ENCODE measurements at regions not wholly inside any gene's neighbourhood (a gene's known extent, or its start where the extent isn't known, plus 50 kb on each side); places are given as distances from the start of the nearest gene placed in this dataset.

DNA sequence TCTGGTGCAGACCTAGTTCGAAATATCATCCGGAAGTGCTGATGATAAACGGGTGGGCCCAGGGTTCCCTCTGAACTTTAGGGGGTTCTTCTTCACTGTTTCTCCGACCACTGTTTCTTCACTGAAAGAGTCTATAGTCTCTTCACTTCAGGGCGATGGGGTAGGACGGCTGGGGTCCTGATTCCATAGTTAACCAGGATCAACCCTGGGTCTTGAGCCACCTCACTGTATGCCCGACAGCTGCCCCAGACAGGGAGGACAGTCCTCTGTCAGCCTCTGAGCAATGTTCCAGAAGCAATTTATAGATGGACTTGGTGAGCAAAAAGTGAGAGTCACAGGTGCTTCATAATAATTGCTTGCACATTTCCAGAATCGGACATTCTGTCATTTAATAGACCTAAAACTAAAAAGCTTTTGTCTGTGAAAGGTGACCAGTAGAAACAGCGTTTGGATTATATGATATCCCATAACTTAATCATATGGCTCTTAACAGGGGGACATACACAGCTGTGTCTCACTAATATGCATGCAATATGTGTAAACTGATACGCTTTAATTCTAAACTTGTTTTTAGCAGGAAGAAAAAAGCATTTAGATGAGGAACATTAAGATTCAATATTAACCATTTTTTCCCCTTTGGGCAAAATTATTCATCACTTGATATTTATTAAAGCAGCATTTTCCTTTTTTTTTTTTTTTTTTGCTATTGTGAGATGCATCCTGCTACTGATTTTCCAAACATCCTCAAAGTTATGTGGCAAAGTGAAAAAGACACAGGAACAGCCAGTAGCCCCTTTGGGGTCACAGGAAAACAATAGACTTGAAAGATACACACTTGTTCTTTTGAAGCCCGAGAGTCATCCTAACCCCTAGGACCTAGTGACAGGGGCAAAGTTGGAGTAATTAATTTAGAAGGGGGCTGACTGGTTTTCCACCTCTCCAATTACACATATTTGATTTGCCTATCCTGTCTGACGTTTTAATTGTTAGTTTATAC, 277.0 kb downstream of the ZNF536 start:
- TF ChIP-seq ISL1 (CRISPR knock-in tag; IDR thresholded peaks at IDR 0.05) = no peak
- TF ChIP-seq, protein P1, sequence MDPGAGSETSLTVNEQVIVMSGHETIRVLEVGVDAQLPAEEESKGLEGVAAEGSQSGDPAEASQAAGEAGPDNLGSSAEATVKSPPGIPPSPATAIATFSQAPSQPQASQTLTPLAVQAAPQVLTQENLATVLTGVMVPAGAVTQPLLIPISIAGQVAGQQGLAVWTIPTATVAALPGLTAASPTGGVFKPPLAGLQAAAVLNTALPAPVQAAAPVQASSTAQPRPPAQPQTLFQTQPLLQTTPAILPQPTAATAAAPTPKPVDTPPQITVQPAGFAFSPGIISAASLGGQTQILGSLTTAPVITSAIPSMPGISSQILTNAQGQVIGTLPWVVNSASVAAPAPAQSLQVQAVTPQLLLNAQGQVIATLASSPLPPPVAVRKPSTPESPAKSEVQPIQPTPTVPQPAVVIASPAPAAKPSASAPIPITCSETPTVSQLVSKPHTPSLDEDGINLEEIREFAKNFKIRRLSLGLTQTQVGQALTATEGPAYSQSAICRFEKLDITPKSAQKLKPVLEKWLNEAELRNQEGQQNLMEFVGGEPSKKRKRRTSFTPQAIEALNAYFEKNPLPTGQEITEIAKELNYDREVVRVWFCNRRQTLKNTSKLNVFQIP (CRISPR knock-in tag; IDR thresholded peaks at IDR 0.05; ENCODE audit: borderline replicate concordance, low read depth) = no peak
- no peak for TF ChIP-seq ZNF565 (CRISPR knock-in tag; conservative IDR thresholded peaks at IDR 0.05; ENCODE audit: low read depth)
- no peak for TF ChIP-seq ZNF70 (CRISPR knock-in tag; IDR thresholded peaks at IDR 0.05)
- no peak for TF ChIP-seq ARNTL (CRISPR knock-in tag; IDR thresholded peaks at IDR 0.05; ENCODE audit: borderline replicate concordance, low read depth)
- ATAC-seq = no peak

DNA sequence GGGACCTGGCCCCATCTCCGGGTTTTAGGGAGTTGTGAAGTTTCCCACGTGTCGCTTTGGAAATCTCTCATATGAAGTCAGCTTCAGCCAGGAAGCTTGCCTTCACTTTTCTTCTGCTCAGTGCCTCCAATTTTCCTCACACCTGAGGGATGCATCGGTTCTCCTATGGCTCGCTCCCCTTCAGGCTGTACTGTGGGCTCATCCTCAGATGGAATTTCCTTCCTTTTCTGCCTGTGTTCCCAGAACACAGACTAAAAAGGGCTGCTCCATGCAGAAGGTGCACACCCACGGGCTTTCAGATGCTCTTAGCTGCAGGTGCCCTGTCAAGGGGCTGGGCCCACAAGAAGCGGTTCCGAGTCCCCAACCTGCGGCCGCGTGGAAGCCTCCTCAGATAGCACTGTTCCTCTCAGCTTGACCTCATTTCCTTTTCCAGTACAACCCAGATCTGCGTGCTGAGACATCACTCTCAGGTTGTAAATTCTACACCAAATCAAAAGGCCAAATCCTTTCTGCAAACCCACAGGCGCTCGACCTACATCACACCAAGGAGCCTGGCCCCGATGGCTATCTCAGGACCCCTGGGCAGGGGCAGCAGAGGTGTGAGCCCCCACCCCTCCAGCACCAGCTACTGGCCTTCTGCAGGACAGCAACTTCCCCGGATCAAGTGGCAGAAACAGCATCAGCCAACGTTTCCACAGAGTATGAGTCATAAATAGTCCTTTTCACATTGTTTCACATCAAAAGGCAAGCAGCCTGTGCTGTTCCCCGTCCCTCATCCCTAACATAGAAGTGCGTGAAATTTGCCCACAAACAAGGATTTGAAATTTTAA, 275.9 kb downstream of the ZNF536 start:
- TF ChIP-seq, protein P2, sequence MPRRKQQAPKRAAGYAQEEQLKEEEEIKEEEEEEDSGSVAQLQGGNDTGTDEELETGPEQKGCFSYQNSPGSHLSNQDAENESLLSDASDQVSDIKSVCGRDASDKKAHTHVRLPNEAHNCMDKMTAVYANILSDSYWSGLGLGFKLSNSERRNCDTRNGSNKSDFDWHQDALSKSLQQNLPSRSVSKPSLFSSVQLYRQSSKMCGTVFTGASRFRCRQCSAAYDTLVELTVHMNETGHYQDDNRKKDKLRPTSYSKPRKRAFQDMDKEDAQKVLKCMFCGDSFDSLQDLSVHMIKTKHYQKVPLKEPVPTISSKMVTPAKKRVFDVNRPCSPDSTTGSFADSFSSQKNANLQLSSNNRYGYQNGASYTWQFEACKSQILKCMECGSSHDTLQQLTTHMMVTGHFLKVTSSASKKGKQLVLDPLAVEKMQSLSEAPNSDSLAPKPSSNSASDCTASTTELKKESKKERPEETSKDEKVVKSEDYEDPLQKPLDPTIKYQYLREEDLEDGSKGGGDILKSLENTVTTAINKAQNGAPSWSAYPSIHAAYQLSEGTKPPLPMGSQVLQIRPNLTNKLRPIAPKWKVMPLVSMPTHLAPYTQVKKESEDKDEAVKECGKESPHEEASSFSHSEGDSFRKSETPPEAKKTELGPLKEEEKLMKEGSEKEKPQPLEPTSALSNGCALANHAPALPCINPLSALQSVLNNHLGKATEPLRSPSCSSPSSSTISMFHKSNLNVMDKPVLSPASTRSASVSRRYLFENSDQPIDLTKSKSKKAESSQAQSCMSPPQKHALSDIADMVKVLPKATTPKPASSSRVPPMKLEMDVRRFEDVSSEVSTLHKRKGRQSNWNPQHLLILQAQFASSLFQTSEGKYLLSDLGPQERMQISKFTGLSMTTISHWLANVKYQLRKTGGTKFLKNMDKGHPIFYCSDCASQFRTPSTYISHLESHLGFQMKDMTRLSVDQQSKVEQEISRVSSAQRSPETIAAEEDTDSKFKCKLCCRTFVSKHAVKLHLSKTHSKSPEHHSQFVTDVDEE (CRISPR knock-in tag; IDR thresholded peaks at IDR 0.05) = no peak
- TF ChIP-seq GLIS3 (CRISPR knock-in tag; IDR thresholded peaks at IDR 0.05) (no peak), ISL1 (CRISPR knock-in tag; IDR thresholded peaks at IDR 0.05) (no peak), ZFP30 (CRISPR knock-in tag; IDR thresholded peaks at IDR 0.05) (no peak)
- TF ChIP-seq, protein P3, sequence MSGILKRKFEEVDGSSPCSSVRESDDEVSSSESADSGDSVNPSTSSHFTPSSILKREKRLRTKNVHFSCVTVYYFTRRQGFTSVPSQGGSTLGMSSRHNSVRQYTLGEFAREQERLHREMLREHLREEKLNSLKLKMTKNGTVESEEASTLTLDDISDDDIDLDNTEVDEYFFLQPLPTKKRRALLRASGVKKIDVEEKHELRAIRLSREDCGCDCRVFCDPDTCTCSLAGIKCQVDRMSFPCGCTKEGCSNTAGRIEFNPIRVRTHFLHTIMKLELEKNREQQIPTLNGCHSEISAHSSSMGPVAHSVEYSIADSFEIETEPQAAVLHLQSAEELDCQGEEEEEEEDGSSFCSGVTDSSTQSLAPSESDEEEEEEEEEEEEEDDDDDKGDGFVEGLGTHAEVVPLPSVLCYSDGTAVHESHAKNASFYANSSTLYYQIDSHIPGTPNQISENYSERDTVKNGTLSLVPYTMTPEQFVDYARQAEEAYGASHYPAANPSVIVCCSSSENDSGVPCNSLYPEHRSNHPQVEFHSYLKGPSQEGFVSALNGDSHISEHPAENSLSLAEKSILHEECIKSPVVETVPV (CRISPR knock-in tag; IDR thresholded peaks at IDR 0.05) = no peak
- no peak for ATAC-seq

DNA sequence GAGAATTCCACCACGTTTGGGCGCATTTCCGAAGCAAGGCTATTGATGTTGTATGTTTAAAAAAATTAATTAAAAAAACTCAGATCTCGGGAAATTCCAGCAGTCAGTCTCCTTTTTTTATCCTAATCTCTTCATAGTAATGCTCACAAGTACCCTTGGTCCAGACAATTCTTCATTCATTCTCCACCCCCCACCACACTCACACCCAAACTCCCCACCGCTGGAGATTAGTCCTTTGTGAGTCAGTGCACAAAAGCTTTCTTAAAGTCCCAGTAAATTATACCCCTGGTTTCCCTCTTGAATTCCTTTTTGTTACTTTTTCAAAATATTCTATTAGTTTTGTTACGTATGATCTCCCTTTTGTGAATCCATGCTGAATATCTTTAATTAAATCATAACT, 274.6 kb downstream of the ZNF536 start:
- no peak for ATAC-seq

More for the DNA sequence above, 274.6 kb downstream of the ZNF536 start:
- TF ChIP-seq, protein P2 (CRISPR knock-in tag; IDR thresholded peaks at IDR 0.05) = no peak
- no peak for TF ChIP-seq ZNF70 (CRISPR knock-in tag; IDR thresholded peaks at IDR 0.05)
- no peak for TF ChIP-seq PPARA (CRISPR knock-in tag; IDR thresholded peaks at IDR 0.05; ENCODE audit: borderline replicate concordance)
- no peak for TF ChIP-seq ESRRG (CRISPR knock-in tag; IDR thresholded peaks at IDR 0.05)
- TF ChIP-seq, protein P4, sequence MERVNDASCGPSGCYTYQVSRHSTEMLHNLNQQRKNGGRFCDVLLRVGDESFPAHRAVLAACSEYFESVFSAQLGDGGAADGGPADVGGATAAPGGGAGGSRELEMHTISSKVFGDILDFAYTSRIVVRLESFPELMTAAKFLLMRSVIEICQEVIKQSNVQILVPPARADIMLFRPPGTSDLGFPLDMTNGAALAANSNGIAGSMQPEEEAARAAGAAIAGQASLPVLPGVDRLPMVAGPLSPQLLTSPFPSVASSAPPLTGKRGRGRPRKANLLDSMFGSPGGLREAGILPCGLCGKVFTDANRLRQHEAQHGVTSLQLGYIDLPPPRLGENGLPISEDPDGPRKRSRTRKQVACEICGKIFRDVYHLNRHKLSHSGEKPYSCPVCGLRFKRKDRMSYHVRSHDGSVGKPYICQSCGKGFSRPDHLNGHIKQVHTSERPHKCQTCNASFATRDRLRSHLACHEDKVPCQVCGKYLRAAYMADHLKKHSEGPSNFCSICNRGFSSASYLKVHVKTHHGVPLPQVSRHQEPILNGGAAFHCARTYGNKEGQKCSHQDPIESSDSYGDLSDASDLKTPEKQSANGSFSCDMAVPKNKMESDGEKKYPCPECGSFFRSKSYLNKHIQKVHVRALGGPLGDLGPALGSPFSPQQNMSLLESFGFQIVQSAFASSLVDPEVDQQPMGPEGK (CRISPR knock-in tag; IDR thresholded peaks at IDR 0.05; ENCODE audit: borderline replicate concordance) = no peak
- TF ChIP-seq, protein P5, sequence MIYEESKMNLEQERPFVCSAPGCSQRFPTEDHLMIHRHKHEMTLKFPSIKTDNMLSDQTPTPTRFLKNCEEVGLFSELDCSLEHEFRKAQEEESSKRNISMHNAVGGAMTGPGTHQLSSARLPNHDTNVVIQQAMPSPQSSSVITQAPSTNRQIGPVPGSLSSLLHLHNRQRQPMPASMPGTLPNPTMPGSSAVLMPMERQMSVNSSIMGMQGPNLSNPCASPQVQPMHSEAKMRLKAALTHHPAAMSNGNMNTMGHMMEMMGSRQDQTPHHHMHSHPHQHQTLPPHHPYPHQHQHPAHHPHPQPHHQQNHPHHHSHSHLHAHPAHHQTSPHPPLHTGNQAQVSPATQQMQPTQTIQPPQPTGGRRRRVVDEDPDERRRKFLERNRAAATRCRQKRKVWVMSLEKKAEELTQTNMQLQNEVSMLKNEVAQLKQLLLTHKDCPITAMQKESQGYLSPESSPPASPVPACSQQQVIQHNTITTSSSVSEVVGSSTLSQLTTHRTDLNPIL (CRISPR knock-in tag; IDR thresholded peaks at IDR 0.05; ENCODE audit: low read depth) = no peak
- TF ChIP-seq ISL1 (CRISPR knock-in tag; IDR thresholded peaks at IDR 0.05) = no peak
- TF ChIP-seq SNAI2 (CRISPR knock-in tag; IDR thresholded peaks at IDR 0.05) = no peak
- TF ChIP-seq, protein P3 (CRISPR knock-in tag; IDR thresholded peaks at IDR 0.05) = no peak

Measured in SK-N-SH treated with all-trans-retinoic acid at 6 μM for 48 hours (cell line).